ENCODE measurements at regions not wholly inside any gene's neighbourhood (a gene's known extent, or its start where the extent isn't known, plus 50 kb on each side); places are given as distances from the start of the nearest gene placed in this dataset.

DNA sequence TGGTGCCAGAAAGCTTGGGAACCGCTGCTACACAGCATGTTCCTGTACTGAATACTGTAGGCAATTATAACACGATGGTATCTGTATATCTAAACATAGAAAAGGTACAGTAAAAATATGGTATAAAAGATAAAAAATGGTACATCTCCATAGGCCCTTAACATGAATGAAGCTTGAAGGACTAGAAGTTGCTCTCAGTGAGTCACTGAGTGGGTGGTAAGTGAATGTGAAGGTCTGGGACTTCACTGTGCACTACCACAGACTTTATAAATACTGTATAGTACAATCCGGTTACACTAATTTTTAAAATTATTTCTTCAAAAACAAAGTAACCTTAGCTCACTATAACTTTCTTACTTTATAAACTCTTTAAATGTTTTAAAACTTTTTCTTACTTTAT is 819.9 kb upstream of the GRAMD2B start:
- no peak for DNase-seq (ENCODE audit: low read depth in 2 of 2)

DNA sequence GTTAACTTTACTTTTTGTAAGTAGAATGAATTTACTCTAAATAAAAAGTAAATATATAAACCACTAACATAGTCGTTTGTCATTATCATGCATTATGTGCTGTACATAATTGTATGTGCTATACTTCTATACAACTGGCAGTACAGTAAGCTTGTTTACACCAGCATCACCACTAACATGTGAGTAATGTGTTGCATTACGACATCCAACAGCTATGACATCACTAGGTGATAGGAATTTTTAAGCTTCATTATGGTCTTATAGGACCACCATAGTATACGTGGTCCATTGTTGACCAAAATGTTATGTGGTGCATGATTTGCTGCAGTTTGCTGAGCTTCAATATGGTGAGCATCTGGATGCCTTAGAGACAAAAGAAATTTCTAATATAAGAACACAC is 819.1 kb upstream of the GRAMD2B start:
- DNase-seq (ENCODE audit: low read depth in 2 of 2): no peak

DNA sequence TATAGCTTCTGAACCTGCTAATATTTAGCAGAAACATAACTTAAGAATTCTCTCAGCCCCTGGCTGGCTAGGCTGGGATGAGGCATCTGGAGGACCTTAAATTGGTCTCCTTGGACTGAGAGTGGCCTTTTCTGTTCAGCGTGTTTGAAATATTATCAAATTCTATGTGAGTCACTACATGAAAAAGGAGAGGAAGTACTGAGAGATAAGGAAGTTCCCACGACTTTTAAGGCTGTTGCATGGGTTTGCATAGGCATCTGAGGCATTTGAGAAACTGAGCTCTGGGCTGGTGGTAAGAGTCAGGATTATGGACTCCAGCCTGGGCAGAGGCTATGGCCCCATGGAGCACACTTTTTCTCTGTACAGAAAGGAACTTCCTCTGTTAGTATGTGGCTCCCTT is 816.2 kb upstream of the GRAMD2B start:
- DNase-seq (ENCODE audit: low read depth in 2 of 2): no peak

DNA sequence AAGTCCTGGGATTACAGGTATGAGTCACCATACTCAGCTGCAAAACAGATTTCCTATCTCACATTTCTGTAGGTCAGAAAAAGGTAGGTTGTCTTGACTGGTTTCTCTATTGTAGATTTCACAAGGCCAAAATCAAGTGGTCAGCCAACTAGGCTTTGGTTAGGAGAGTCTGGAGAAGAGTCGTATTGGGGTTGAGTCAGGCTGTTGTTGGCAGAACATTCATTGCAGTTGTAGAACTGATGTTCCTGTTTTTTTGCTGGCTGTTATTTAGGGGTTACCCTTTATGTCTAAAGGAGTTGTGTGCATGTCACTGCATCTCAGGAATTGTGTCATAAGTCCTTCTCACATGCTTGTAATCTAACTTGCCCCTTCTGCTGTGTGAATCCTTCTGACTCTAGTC is 814.2 kb upstream of the GRAMD2B start:
- DNase-seq (ENCODE audit: low read depth in 2 of 2): no peak

DNA sequence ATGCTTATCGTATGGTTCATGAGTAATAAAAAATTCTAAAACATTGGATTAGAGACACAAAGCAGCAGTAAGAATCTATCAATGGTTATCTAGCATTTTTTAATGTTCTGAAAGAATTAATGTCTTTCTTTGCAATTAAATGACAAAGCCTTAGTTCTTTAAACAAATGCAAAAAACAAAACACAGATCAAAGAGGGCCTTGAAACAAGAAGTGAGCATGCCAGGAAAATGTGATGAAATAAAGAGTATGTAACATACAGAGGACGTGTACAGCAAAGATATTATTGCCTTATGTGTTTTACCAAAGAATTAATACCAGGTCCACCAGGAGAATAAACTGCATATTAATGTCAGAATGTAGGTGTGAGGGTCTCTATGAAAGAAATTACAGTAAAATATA is 812.3 kb upstream of the GRAMD2B start:
- no peak for DNase-seq (ENCODE audit: low read depth in 2 of 2)

DNA sequence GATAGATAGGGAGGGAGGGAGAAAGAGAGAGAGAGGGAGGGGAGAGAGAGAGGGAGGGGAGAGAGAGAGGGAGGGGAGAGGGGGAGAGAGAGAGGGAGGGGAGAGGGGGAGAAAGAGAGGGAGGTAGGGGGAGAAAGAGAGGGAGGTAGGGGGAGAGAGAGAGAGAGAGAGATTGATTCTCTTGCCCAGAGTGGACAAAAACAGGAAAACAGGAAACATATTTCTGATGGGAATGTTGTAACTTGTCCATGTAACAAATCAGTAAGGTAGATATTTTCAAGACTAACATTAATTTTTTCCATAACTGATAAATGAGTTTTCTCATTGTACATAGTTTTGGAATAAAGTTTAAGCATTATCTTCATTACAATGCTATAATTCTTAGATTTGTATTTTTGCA is 811.7 kb upstream of the GRAMD2B start:
- no peak for DNase-seq (ENCODE audit: low read depth in 2 of 2)

DNA sequence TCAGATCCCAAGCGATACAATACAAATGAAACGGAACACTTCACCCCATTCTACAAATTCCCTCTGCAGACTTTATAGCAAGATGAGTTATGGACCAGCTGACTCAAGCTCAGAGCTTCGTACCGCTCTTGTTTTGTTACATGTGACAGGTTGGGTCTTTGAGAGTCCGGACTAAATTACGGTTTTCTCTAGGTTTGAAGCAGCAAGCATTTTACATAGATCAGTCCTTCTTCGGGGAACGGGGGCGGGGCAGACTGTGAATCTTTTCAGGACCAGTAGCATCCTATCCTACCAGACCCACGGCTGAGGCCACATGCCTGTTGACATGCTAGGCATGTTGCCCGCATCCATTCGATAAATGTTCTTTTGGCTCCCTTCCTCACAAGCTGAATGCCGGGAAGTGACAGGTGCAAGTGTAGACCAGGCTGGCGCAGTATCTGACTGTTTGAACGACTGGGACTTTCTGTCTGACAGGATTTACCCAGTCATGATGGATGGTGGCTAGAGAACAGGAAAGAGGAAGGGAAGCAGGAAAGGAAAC is 811.0 kb upstream of the GRAMD2B start:
- no peak for DNase-seq (ENCODE audit: low read depth in 2 of 2)

DNA sequence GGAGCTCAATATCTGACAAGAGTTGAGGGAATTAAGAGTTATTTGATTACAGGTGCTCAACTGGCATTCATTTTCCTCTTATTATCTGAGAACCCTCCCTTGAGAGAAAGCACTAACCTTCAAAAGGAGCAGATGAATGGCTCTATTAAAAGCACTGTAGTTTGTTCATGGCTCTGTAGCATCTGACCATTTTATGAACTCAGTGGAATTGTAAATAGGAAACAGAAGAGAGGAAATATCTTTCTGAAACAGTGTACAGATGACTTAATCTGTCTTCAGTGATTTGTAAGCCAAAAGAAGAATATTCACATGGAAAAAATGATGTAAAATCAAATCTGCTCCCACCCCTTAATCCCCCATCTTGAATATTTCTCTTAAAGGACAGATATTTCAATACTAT is 810.4 kb upstream of the GRAMD2B start:
- no peak for DNase-seq (ENCODE audit: low read depth in 2 of 2)

DNA sequence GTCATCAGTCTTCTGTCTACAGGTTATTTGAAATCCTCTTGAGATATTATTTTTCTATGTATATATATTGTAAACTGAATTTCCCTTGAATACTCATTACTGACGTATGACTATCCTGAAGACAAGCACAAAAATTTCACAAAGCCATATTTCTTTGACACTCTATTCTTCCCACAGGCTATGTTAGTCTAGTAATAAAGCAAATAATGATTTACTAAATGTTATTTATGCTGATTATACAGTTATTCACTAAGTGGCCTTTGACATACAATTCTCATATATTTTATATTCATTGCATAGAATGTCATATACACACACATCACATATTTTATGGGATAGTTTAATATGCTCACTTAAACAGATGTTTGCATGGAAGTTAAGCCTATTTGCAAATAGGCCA is 793.0 kb upstream of the GRAMD2B start:
- DNase-seq (ENCODE audit: low read depth in 2 of 2): no peak

DNA sequence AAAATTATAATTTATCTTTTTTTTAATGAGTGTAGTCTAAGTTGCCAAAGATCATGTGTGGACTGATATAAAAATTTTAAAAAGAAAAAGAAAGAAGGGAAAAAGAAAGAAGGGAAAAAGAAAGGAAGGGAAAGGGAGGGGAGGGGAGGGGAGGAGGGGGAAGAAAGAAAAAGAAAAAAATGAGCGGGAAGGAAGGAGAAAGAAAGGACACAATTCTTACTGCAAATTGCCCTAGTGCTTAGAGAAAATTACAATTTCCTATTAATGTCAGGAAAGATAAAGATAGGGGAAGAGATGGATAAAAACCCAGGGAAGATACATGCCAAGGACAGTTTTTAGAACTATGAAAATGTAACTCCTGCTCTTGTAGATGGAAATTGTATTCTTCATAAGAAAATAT is 789.7 kb upstream of the GRAMD2B start:
- no peak for DNase-seq (ENCODE audit: low read depth in 2 of 2)

DNA sequence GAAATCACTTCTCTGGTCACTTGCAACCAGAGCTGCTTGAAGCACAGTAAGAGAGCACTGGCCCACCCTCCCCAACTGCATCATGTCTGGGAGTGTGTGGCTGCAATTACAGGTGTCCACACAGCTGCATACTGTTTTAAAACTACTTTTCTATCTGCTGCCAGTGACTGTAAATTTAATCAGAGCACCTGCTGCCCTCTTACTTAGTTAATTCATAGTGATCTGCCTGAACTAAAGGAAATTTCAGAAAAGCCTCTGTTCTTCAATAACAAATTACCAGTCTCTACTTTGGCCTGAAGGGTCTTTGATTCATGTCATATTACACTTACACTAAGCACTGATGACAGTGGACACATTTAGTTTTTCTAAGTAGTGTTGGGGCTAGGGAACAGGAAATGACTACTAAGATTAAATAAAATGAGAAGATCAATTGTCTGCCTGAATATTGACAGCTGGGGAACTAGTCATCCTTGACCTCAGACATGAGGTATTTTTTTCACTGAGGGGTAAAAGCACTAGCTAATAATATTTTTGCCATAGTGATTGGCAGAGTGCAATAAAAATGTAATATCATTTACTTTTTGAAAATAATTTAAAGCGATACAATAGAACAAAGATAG is 788.9 kb upstream of the GRAMD2B start:
- no peak for DNase-seq (ENCODE audit: low read depth in 2 of 2)

DNA sequence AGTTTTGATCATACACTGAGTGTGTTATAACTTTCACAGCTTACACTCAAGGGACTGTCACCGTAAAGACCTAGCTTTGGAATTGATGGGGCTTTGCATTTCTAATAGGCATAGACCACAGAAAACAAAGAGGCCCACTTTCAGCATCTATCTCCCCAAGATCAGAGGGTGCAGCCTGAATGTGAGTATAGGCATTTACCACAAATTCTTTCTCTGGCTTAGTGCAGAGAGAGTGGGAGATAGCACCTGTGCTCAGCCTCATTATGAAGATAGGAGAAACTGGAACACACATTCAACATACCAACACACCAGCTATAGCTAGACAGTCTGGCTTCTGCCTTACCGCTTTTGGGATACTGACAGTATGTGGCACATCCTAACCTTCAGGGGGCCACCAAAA is 783.4 kb upstream of the GRAMD2B start:
- DNase-seq (ENCODE audit: low read depth in 2 of 2): no peak

DNA sequence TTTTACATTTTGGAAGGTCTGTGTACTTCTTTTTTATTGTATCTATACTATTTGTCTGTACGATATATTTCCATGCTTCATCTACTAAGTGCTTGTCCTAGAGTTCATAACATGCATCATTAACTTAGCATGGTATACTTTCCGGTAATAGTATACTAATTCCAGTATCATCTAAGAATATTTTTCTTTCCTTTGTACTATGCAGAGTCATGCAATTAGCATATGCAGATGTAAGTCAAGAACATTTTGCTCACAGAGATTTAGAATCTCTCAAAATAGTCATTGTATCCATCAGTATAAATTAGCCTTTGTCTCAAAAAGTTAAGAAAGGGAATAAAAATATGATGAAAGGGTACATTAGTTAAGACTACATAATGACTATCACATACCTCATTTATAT is 770.4 kb upstream of the GRAMD2B start:
- DNase-seq (ENCODE audit: low read depth in 2 of 2): no peak

DNA sequence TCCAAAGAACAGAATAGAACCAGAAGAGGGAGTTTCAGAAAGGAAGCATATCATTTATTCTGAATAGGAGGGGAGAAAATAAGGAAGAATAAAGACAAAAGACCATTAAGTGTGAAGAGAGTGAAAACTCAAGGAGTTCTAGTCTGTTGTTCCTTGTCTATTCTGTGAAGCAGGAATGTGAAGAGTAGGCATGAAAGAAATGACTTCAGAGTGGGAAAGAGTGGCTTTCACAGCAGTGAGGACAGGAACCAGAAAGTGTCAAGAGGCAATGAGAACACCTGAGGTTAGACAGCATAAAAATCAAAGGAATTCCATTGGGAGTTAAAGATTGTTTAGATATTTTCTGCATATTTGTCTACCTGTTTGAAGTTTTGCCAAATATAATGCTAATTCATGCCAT is 768.8 kb upstream of the GRAMD2B start:
- no peak for DNase-seq (ENCODE audit: low read depth in 2 of 2)

DNA sequence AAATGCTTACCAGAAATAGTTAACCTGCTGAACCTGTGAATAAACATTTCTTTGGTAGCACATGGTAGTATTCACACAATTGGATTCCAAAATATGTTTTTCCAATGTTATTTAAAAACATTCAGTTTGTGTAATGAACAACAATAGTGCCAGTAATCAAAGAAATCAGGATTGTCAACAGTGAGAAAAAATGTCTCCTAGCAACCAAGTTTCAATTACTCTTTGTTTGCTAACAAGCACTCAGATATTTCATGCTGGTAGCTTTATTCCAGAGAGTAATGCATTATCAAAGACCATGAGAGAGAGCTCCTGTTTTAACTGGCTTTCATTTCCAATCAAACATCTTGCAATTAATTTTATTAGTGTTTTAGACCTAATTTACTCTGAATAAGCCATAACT is 768.1 kb upstream of the GRAMD2B start:
- DNase-seq (ENCODE audit: low read depth in 2 of 2): no peak

DNA sequence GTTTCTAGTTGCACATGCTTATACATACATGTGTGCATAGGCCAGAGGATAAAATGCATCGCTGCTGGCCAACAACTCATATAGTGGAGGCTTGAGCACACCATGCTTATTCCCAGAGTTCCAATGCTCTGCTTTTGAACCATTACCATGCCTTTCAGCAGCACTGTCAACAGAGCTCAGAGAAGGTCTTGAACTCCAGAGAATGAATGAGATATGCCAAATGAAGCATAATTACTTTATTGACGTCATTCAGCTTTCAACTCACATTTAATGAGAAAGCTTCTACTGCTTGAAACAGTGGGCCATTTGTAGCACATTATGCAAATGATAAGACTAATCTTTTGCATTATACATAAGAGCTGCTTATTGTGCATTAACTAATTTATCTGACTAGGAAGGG is 765.3 kb upstream of the GRAMD2B start:
- no peak for DNase-seq (ENCODE audit: low read depth in 2 of 2)

DNA sequence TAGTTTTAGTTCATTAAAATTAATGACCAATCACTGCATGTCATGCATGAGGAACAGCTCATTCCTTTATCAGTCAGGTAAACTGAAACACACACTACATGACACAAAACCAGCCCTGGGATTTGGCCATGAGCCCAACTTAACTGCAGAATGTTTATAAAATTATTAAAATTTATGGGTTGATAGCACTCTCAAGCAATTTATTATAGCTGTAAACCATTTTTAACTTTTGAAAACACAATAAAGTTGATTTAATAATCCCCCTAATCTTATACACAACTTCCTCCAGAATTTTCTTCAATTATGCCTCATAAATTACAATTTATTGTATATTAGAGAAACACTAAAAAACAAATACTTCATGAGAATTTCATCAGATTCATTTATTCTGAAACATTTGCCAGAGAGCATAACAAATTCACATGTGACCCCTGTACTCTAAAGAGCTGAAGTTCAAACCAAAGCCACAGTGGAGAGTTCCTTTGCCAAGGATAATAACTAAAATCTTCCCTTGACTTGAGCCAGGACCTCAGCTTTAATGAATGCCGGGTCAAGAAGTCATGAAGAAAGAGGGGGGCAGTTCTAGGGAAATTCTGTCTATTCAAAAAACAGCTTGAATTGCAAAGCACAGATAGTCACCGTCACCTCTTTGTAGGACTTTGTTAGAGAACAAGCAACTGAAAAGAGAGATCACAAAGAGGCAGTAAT is 763.7 kb upstream of the GRAMD2B start:
- DNase-seq (ENCODE audit: low read depth in 2 of 2): no peak

DNA sequence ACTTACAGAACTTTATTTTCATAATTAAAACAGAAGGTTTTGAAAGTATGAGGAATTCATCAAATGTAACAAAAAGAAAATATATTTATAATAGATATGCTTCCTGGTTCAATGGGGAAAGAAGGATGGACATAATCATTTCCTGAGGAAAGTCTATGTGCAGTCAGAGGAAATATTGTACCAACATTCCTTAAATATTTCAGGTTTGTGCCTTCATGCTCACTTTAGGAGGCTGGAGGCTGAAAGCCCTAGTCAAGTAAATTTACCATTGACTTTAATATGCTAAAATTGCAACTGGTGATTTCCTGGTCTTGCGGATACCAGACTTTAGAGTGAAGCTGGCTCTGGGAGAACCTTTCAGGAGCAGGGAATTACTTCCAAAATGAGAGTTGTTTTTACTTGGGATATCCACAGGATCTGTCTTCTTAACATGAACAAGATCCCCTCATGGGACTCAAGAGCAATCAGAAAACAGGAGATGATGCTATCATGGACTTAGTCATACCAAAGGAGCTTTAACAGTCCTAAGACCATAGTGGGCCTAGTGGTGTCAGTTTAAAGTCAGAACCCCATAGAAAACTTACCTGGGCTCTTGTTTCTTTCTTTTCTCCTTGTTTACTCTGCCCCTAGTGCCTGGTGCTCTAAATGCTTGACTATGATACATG is 762.8 kb upstream of the GRAMD2B start:
- DNase-seq (ENCODE audit: low read depth in 2 of 2): no peak

DNA sequence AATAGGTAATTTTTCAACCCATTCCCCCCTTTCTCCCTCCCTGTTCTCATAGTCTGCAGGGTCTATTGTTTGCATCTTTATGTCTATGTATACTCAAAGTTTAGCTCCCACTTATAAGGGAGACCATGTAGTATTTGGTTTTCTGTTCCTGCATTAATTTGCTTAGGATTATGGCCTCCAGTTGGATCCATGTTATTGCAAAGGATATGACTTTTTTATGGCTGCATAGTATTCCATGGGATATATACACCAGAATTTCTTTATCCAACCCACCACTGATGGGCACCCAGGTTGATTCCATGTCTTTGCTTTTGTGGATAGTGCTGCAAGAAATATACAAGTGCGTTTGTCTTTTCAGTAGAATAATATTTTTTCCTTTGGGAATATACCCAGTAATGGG is 761.6 kb upstream of the GRAMD2B start:
- no peak for DNase-seq (ENCODE audit: low read depth in 2 of 2)

DNA sequence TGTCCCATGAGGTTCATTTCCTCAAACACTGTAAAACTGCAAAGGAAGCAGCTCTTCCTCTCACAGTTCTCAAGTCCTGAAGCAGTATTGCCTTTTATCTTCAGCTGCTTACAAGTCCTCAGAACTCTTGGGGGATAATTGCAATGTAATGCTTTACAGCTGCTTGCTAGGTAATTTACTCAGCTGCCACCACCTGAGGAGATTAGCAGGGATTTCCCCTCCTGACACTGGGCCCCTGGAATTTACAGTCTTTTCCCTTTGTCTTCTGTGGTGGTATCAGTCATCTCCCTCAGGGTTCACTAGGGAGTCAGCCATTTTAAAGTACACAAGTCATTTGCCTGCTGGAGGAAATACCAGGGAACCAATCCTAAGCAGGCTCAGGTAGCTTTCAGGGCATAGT is 754.3 kb upstream of the GRAMD2B start:
- DNase-seq (ENCODE audit: low read depth in 2 of 2): no peak

DNA sequence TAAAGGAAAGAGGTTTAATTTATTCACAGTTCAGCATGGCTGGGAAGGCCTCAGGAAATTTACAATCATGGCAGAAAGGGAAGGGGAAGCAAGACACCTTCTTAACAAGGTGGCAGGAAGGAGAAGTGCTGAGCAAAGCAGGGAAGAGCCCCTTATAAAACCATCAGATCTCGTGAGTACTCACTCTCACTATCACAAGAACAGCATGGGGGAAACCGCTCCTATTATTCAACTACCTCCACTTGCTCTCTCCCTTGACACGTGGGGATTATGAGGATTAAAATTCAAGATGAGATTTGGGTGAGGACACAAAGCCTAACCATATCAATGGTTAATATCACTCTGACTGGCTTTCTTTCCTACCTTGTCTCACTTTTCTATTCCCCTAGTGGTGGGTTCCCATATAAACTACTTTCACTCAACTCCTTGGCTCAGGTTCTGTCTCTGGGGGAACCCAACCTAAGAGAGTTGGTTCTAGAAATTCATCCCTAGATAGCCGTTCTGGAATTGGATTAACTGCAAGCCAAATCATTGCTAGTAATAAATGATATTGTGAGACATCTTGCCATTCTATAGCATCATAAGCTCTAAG is 749.8 kb upstream of the GRAMD2B start:
- DNase-seq (ENCODE audit: low read depth in 2 of 2): no peak

DNA sequence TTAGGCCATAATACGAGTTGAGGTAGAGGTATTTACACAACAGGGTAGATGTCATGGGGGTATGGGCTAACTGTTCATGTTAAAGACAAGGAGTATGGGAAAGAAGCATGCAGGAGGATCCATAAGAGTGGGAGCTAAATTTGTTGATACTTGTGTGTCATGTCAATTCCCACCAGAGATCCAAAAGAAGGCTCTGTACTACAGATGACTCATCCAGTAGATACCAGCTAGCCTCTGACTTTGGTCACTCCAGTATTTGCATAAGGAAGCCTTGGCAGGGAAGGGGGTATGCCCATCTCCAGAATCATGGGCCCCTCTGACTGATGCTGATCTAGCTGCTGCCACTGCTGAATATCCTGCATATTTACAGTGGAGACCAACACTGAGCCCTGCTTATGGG is 743.7 kb upstream of the GRAMD2B start:
- DNase-seq (ENCODE audit: low read depth in 2 of 2): no peak

DNA sequence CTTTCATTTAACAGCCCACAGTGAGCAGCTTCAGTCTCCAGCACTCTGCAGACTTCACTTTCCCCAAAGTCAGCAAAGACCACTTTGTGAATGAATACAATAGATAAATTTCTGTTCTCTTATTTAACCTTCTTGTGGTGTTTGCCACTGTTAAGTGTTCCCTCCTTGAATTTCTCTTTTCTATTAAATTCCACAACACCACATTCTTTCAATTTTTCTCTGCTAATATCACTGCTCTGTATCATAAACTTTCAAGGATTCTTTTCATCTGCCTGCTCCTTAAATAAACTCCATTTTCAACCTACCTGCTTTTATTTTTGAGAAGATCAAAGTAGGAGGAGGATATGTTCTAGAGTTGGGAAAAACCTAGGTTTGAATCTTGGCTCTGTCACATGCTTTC is 739.5 kb upstream of the GRAMD2B start:
- DNase-seq (ENCODE audit: low read depth in 2 of 2): no peak
